ENCODE measurements at regions not wholly inside any gene's neighbourhood (a gene's known extent, or its start where the extent isn't known, plus 50 kb on each side); places are given as distances from the start of the nearest gene placed in this dataset.

- no peak for DNase-seq
Measured at GRCh38 chr1:164183854-164184635, 374.9 kb upstream of the PBX1 start.

DNA sequence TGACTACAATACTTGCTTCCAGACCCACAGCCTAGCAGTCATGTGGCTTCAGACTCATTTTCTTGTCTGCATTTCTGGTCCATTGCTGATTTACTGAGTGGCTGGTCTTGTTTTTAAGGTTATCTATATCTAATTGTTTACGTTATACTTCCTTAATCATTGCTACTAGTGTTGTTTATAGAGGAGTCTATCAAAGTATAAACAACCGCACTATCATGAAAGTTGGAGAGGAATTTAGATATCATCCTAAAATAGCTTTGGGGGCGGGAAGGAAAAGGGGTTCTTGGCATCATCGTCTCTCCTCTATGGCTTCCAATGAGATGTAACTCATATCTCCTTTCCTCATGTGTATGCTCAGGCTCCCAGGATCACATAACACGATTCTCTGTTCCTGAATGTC is 372.1 kb upstream of the PBX1 start:
- DNase-seq, result no peak

DNA sequence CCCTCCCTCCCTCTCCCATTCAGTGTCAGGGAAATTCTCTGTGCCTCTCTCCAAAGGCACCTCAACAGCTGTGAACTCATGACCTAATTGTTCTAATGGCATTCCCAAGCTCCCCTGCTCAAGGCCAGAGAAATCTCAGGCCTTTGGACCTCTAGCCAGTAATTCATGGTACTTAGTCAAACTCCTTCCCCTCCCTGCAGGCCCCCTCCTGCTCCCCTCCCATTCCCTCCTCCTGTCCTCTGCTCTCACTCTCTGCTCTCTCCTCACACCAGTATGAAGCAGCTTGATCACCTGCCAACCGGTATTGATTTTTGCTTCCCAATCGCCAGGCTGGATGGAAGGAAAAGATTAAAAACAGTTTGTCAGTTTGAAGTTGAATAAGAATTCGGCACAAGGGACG is 370.5 kb upstream of the PBX1 start:
- no peak for DNase-seq

- DNase-seq, result no peak
Measured at GRCh38 chr1:164191191-164191590, 367.8 kb upstream of the PBX1 start.

- no peak for DNase-seq
Measured at GRCh38 chr1:164210211-164210739, 348.7 kb upstream of the PBX1 start.

GRCh38 chr1:164223378-164223777 is 335.6 kb upstream of the PBX1 start:
- no peak for DNase-seq

- DNase-seq, result no peak
Measured at GRCh38 chr1:164225011-164225410, 334.0 kb upstream of the PBX1 start.

GRCh38 chr1:164226977-164227376 is 332.0 kb upstream of the PBX1 start:
- no peak for DNase-seq

DNA sequence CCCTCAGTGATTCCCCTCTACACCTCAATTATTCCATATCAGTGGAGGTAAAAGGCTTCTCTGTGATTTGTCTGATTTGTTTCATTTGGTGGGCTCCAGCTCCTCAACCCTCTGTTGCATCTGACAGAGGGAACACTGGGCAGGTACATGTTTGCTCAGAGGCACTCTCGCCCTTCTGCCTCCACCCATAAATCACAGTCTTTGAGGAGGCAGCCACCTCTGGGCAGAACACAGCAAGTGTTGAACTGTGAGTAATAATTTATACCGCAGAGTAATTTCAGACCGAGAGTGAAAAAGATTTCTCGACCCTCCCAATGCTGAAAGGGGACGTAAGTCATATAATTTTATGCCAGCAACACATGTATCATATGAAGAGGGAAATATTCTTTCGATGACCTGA is 330.1 kb upstream of the PBX1 start:
- no peak for DNase-seq

DNA sequence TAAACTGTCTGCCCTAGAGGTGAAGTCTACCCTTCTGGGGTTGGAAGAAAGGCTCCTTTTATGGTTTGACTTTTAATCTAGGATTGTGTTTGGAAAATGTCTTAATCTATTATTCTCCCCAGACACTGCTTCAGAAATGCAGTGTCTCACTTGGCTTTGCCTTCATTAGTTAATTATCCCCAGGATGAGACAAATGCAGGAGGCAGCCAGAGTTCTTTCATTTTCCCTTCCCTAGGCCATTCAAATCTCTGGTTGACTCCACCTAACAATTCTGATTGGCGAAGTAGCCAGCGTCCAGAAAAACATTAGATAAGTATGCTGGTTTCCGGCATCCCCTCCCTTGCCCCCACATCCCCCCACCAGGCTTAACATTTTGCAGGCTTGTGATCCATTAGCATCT is 325.8 kb upstream of the PBX1 start:
- DNase-seq, result no peak

- no peak for DNase-seq
Measured at GRCh38 chr1:164240081-164240480, 318.9 kb upstream of the PBX1 start.

GRCh38 chr1:164250365-164250764 is 308.6 kb upstream of the PBX1 start:
- DNase-seq, result no peak

DNA sequence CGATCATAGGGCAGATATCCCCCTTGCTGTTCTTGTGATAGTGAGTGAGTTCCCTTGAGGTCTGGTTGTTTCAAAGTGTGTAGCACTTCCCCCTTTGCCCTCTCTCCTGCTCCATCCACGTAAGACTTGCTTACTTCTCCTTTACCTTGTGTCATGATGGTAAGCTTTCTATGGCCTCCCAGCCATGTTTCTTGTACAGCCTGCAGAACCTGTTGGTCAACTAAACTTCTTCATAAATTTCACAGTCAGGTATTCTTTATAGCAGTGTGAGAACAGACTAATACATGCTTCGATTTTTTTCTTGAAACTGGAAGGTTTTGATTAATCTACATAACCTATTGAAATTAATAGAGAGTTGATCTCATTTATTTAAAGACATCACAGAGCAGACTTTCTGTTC is 302.5 kb upstream of the PBX1 start:
- no peak for DNase-seq

DNA sequence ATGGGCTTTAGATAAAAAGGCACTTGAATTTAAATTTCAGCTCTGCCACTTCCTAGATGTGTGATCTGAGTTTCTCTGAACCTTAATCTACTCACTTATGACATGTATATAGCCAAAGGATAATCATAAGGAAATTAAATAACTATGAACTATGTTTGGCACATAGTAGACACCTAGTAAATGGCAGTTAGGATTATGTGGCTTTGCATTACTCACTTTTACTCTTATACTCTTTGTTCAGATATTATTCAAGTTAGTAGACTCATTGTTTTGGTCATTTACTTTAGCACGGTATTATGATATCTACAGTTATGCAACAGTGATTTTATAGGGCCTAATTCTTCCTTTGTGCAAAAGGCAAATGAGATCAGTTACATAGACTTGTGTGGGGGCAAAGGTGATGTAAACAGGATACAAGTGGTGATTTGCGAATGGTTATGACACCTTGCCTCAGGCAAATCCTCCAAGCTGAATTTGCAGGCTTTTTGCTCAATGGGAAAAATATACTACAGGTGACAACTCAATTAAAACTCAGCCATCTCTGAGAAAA is 297.2 kb upstream of the PBX1 start:
- no peak for DNase-seq

DNA sequence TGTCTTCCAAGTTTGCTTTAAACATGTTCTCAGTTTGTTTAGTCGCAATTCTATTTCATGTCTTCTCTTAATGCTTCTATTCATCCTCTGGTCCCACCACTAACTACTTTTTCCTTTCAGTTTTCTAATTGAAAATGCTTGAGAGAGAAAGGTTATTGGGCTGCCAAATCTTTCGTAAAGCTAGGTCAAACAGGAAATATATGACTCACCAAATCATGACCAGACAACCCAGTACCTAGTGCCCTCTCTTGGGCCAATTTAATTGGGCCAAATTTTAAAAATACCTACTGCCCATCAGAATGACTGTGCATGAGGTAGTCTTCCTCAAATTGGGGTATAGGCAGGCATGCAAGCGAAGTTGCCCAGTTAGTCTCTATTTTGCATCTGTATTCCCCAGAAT is 295.4 kb upstream of the PBX1 start:
- no peak for DNase-seq

DNA sequence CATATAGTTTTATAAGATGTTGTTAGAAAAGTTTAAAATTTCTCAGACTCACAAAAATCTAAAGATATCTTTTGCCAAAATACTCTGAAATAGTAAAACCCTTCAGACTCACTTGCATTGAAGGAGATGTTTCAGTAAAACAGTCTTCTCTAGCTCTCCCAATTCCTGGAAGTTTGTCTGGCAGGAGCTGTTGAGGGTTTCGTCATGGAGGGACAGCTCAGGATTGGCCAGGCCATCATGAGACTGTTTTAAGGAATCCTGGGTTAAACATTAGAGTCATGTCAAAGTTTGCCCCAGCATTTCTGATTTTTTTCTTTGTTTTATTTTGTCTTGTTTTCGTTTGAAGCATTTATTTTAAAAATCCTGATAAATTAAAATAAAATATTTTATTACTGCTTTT is 293.8 kb upstream of the PBX1 start:
- no peak for DNase-seq

- no peak for DNase-seq
Measured at GRCh38 chr1:164272156-164272555, 286.8 kb upstream of the PBX1 start.

GRCh38 chr1:164296172-164296571 is 262.8 kb upstream of the PBX1 start:
- DNase-seq, result no peak

DNA sequence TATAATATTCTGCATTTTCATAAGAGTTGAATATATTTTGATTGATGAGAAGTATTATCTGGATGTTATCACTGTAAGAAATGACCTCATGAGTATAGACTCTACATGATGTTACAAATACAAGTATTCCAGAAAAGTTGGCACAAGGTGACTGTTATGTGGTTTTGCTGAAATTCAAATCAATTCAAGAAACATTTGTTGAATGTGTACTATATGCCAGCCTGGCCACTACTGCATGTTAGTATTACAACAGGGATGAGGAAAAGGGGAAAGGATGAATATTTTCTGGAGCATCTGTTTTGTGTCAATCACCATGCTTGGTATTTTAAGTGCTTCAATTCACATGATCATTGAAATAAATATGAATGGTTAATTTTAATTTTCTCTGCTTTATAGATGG is 250.9 kb upstream of the PBX1 start:
- no peak for DNase-seq

DNA sequence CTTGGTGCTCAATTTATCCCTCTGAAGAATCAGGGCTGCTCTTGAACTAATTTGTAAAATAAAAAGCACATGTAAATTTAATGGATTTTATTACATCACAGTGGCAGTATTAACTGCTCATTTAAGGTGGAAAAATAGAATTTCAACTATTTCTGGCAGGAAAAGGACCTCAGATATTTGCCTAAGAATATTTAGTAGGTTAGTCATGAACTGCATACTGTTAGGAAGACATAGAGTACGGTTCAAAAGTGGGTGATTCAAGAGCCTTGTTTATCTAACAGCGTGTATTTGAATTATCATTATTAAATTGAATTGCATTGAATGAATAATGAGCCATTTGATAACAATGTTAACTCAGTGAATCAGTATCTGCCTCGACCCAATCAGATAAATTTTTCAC is 248.8 kb upstream of the PBX1 start:
- no peak for DNase-seq

DNA sequence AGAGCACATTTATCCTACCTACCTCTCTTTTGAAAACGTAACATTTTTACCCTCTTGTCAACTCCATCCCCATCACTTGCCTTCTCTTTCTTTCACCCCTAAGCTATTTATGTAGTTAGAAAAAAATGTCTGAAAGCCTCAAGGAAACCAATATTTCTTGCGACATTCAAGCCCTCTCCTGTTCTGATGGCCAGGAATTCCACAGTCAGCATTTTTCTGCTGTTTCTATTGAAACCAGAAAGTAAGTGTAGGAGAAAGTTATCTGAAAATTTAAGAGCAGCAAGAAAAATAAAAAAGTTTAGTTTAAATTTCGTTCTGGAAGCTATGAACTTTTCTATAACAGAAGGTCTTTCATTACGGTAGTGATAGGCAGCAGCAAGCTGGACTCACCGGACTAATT is 247.6 kb upstream of the PBX1 start:
- no peak for DNase-seq

GRCh38 chr1:164320790-164321731 is 237.9 kb upstream of the PBX1 start:
- peak; percentile 62 for DNase-seq

GRCh38 chr1:164325786-164326185 is 233.2 kb upstream of the PBX1 start:
- no peak for DNase-seq

DNA sequence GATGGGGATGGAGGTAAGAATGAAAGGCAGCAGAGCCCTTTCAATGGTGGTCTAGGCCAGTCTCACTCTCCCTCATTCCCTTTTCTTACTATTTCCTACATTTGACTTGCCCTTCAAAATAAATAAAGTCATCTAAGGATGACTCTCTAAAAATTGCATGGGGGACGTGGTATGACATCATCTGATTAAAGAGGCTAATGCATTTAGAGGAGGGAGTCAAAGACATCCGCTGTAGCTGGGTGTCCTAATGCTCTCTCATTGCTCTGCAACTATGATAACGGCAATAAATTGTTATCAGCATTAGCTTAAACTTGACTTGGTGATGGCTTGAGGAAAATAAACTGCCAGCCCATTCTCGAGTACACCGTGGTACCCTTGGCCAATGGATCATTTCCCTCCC is 225.6 kb upstream of the PBX1 start:
- DNase-seq, result no peak
